Neural cell (in vitro differentiated cells): ENCODE measurements at regions not wholly inside any gene's neighbourhood (a gene's known extent, or its start where the extent isn't known, plus 50 kb on each side); places are given as distances from the start of the nearest gene placed in this dataset.

ENCODE experiments used
- H2AFZ ChIP-seq: fragments of 200-600, 300-800 bp; sonication (generic), shearing (Covaris generic); 2 replicates; pipeline ENCODE4 v1.6.0; 2014; ENCODE audit warnings: low read depth, mild to moderate bottlenecking, antibody characterized with exemption, low read length, moderate library complexity
- H3F3A ChIP-seq: fragments of 200-600 bp; shearing (Covaris generic); 2 replicates; pipeline ENCODE4 v1.6.1; 2016; ENCODE audit warnings: mild to moderate bottlenecking, moderate library complexity, mixed read lengths, antibody characterized with exemption, low read length; ENCODE audit not compliant: insufficient read depth, poor library complexity, severe bottlenecking
- H3K27ac ChIP-seq: fragments of 200-600, 300-800 bp; sonication (generic), shearing (Covaris generic); 2 replicates; pipeline ENCODE4 v1.5.1; 2014; ENCODE audit warnings: mild to moderate bottlenecking, low read length, moderate library complexity
- H3K27me3 ChIP-seq: fragments of 300-800, 200-600 bp; sonication (generic), shearing (Covaris generic); 2 replicates; pipeline ENCODE4 v1.6.0; 2014; ENCODE audit warnings: mild to moderate bottlenecking, low read depth, low read length, moderate library complexity; ENCODE audit not compliant: insufficient read depth
- H3K36me3 ChIP-seq: fragments of 300-800, 200-600 bp; sonication (generic), shearing (Covaris generic); 2 replicates; pipeline ENCODE4 v1.5.1; 2014; ENCODE audit warnings: mild to moderate bottlenecking, antibody characterized with exemption, low read length, moderate library complexity; ENCODE audit not compliant: insufficient read depth
- H3K4me2 ChIP-seq: fragments of 300-800, 200-600 bp; sonication (generic), shearing (Covaris generic); 2 replicates; pipeline ENCODE4 v1.6.0; 2014; ENCODE audit warnings: mild to moderate bottlenecking, low read length
- H3K4me3 ChIP-seq: fragments of 300-800, 200-600 bp; sonication (generic), shearing (Covaris generic); 2 replicates; pipeline ENCODE4 v1.5.1; 2014; ENCODE audit warnings: mild to moderate bottlenecking, low read length, moderate library complexity
- H3K79me2 ChIP-seq: fragments of 200-600 bp; shearing (Covaris generic); replicated peaks from 2 replicates; pipeline ENCODE4 v1.6.0; 2014; ENCODE audit warnings: mild to moderate bottlenecking, low read length, moderate library complexity; ENCODE audit not compliant: insufficient read depth
- H3K9ac ChIP-seq: fragments of 300-800, 200-600 bp; sonication (generic), shearing (Covaris generic); 2 replicates; pipeline ENCODE4 v1.6.1; 2016; ENCODE audit warnings: mild to moderate bottlenecking, low read length, mixed read lengths
- H3K9me2 ChIP-seq: fragments of 200-600 bp; shearing (Covaris generic); 2 replicates; pipeline ENCODE4 v1.6.1; 2016; ENCODE audit warnings: mild to moderate bottlenecking, low read length, mixed read lengths; ENCODE audit not compliant: insufficient read depth
- H3K9me3 ChIP-seq: fragments of 200-600, 300-800 bp; sonication (generic), shearing (Covaris generic); 2 replicates; pipeline ENCODE4 v1.6.1; 2016; ENCODE audit warnings: mild to moderate bottlenecking, mixed run types, low read length, moderate library complexity, mixed read lengths
- H4K20me1 ChIP-seq: fragments of 200-600 bp; shearing (Covaris generic); 2 replicates; pipeline ENCODE4 v1.6.1; 2016; ENCODE audit warnings: mild to moderate bottlenecking, mixed run types; ENCODE audit not compliant: insufficient read depth
- EP300 ChIP-seq: fragments of 450-650 bp; conservative IDR thresholded peaks from 2 replicates; pipeline ENCODE4 v1.6.1; 2014; ENCODE audit warnings: antibody characterized with exemption, mild to moderate bottlenecking, moderate library complexity; ENCODE audit not compliant: poor library complexity, severe bottlenecking
- EZH2 ChIP-seq: fragments of 200-600, 300-800 bp; shearing (Covaris generic), sonication (generic); IDR thresholded peaks from 2 replicates; pipeline ENCODE4 v1.6.1; 2014; ENCODE audit warnings: antibody characterized with exemption, low read length, borderline replicate concordance, mild to moderate bottlenecking; ENCODE audit not compliant: insufficient read depth, poor library complexity, severe bottlenecking
- MXI1 ChIP-seq: fragments of 450-650 bp; conservative IDR thresholded peaks from 2 replicates; pipeline ENCODE4 v1.6.1; 2014; ENCODE audit warnings: antibody characterized with exemption, mild to moderate bottlenecking; ENCODE audit not compliant: poor library complexity, severe bottlenecking
- POLR2AphosphoS5 ChIP-seq: IDR thresholded peaks from 2 replicates; pipeline ENCODE4 v1.6.1; 2012
- RAD21 ChIP-seq: fragments of 450-650 bp; conservative IDR thresholded peaks from 2 replicates; pipeline ENCODE4 v1.6.1; 2014; ENCODE audit warnings: antibody characterized with exemption, mild to moderate bottlenecking, moderate library complexity
- SMC3 ChIP-seq: fragments of 450-650 bp; conservative IDR thresholded peaks from 2 replicates; pipeline ENCODE4 v1.6.1; 2014; ENCODE audit warnings: antibody characterized with exemption, mild to moderate bottlenecking, moderate library complexity; ENCODE audit not compliant: poor library complexity
- TAF1 ChIP-seq: IDR thresholded peaks from 2 replicates; pipeline ENCODE4 v1.6.1; 2012; ENCODE audit warnings: low read depth
- TF ChIP-seq, protein P1 (sequence below): fragments of 450-650 bp; IDR thresholded peaks from 2 replicates; pipeline ENCODE4 v1.5.1; 2014; ENCODE audit warnings: antibody characterized with exemption, mild to moderate bottlenecking, moderate library complexity; ENCODE audit not compliant: poor library complexity, severe bottlenecking
- TF ChIP-seq, protein P2 (sequence below): IDR thresholded peaks from 2 replicates; pipeline ENCODE4 v1.6.1; 2012; ENCODE audit warnings: borderline replicate concordance

DNA sequence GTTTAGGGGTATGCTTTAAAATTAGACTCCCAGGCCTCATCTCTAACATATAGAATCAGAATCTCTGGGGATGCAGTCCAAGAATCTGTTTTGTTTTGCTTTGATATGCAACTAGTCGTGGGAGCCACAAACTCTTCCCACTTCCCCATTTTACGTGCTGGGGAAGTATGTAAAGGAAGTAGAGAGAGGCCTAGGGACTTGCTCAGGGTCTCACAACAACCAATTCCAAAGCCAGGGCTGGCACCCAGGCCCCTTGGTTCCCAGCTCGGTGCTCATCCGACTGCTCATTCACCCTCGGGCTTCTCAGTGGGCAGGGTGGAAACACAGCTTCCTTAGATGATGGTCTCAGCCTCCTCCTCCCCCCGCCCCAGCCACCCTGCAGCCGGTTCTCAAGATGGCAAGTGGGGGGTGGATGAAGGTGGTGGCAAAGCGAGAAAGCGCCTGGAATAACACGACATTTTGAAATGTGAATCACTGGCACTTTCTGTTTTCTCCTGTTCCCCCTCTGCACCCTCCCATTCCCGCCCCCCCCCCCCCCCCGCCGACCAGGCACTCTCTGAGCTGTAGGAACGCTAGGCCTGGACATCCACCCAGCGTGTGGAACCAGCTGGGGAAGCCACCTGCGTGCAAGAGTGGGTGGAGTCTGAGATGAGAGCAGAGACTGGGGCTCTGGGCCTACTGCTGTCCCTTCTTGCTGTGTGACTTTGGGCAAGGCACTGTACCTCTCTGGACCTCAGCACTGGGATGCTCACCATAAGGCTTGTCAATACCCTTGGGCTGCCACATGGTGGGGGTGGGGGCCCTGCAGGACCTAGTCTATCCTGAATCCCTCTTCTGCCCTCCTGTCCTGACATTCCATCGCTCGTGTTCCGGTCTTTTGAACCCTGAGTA lies 214.5 kb downstream of the RPLP1 start:
- H3K27me3 ChIP-seq = no peaks in the 10 kb centered on the region
- H3F3A ChIP-seq = peaks cover 2% of the 10 kb centered on the region
- no peak overlapping the region for H3K27ac ChIP-seq
- no peaks in the 10 kb centered on the region for H4K20me1 ChIP-seq
- no peak overlapping the region for H3K4me2 ChIP-seq
- TF ChIP-seq MXI1 = no peak
- TF ChIP-seq, protein P1, sequence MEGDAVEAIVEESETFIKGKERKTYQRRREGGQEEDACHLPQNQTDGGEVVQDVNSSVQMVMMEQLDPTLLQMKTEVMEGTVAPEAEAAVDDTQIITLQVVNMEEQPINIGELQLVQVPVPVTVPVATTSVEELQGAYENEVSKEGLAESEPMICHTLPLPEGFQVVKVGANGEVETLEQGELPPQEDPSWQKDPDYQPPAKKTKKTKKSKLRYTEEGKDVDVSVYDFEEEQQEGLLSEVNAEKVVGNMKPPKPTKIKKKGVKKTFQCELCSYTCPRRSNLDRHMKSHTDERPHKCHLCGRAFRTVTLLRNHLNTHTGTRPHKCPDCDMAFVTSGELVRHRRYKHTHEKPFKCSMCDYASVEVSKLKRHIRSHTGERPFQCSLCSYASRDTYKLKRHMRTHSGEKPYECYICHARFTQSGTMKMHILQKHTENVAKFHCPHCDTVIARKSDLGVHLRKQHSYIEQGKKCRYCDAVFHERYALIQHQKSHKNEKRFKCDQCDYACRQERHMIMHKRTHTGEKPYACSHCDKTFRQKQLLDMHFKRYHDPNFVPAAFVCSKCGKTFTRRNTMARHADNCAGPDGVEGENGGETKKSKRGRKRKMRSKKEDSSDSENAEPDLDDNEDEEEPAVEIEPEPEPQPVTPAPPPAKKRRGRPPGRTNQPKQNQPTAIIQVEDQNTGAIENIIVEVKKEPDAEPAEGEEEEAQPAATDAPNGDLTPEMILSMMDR = no peak
- no peak for TF ChIP-seq TAF1
- TF ChIP-seq EP300 = no peak
- TF ChIP-seq RAD21 = no peak
- no peak for TF ChIP-seq EZH2
- TF ChIP-seq POLR2AphosphoS5 = no peak
- no peak for TF ChIP-seq SMC3
- TF ChIP-seq, protein P2, sequence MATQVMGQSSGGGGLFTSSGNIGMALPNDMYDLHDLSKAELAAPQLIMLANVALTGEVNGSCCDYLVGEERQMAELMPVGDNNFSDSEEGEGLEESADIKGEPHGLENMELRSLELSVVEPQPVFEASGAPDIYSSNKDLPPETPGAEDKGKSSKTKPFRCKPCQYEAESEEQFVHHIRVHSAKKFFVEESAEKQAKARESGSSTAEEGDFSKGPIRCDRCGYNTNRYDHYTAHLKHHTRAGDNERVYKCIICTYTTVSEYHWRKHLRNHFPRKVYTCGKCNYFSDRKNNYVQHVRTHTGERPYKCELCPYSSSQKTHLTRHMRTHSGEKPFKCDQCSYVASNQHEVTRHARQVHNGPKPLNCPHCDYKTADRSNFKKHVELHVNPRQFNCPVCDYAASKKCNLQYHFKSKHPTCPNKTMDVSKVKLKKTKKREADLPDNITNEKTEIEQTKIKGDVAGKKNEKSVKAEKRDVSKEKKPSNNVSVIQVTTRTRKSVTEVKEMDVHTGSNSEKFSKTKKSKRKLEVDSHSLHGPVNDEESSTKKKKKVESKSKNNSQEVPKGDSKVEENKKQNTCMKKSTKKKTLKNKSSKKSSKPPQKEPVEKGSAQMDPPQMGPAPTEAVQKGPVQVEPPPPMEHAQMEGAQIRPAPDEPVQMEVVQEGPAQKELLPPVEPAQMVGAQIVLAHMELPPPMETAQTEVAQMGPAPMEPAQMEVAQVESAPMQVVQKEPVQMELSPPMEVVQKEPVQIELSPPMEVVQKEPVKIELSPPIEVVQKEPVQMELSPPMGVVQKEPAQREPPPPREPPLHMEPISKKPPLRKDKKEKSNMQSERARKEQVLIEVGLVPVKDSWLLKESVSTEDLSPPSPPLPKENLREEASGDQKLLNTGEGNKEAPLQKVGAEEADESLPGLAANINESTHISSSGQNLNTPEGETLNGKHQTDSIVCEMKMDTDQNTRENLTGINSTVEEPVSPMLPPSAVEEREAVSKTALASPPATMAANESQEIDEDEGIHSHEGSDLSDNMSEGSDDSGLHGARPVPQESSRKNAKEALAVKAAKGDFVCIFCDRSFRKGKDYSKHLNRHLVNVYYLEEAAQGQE = no peak
- no peak overlapping the region for H3K4me3 ChIP-seq
- H3K79me2 ChIP-seq = no peaks in the 10 kb centered on the region
- H3K9ac ChIP-seq = no peak overlapping the region
- no peaks in the 10 kb centered on the region for H3K9me2 ChIP-seq
- no peaks in the 10 kb centered on the region for H3K9me3 ChIP-seq
- no peaks in the 10 kb centered on the region for H3K36me3 ChIP-seq
- H2AFZ ChIP-seq = no peak overlapping the region

DNA sequence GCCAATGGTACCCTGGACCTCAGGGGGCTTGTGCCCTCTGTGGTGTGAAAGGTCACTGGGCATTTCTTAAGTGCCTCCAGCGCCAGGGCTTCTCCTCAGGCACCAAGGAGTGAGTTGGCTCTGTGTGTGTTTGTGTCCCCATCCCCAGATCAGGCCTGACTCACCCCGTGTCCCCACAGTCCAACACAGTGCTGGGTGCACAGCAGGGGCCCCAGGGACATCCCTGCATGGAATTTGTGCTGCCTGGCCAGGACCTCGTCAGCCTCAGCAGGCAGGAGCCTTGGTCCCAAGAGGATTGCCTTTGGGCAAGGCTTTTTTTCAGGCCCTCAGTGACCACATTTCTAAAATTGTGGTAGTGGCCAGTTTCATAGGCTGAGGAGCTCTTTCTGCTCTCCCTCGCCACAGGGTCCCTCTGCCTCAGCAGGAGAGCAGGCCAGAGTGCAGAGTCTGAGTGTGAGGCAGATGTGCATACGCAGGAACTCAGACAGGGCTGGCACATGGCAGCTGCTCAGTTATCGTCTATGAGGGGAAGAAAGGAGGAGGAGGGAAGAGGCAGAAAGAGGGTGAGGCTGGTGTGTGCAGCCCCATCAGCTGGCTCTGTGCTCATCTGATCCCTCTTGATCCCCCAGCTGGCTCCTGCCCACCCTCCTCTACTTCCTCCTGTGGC lies 215.6 kb downstream of the RPLP1 start:
- no peaks in the 10 kb centered on the region for H4K20me1 ChIP-seq
- no peak for TF ChIP-seq EZH2
- TF ChIP-seq, protein P1 = no peak
- no peak for TF ChIP-seq TAF1
- H3K27ac ChIP-seq = no peak overlapping the region
- no peak overlapping the region for H2AFZ ChIP-seq
- no peaks in the 10 kb centered on the region for H3K9me2 ChIP-seq
- H3K9ac ChIP-seq = no peak overlapping the region
- no peak overlapping the region for H3K4me3 ChIP-seq
- no peak overlapping the region for H3K4me2 ChIP-seq
- no peaks in the 10 kb centered on the region for H3K27me3 ChIP-seq
- H3K36me3 ChIP-seq = no peaks in the 10 kb centered on the region
- H3K9me3 ChIP-seq = no peaks in the 10 kb centered on the region
- H3F3A ChIP-seq = peaks cover 2% of the 10 kb centered on the region
- no peaks in the 10 kb centered on the region for H3K79me2 ChIP-seq
